Posterior cingulate gyrus (tissue), 11 donors: ENCODE measurements at regions not wholly inside any gene's neighbourhood (a gene's known extent, or its start where the extent isn't known, plus 50 kb on each side); places are given as distances from the start of the nearest gene placed in this dataset.
A peak's percentile ranks its signal among the peaks of the same experiment; 100 is the strongest.
"Not testable (repeated sequence)": the region's sequence is repeated elsewhere in the genome, so short reads cannot be mapped to it uniquely, and the experiment has no call there.

Source experiments
- DNase-seq, 10 donors: peaks; one replicate each; pipeline versions ENCODE4 v3.0.0 to v3.0.0-alpha.2; 2020 to 2021; ENCODE audit warnings: mixed read lengths in 3 of 10
- intact Hi-C: fragments of 100-400 bp; cut with DNase I; formaldehyde crosslinking; loops from one replicate; pipeline ENCODE4 v1.15.1; 2023

DNA sequence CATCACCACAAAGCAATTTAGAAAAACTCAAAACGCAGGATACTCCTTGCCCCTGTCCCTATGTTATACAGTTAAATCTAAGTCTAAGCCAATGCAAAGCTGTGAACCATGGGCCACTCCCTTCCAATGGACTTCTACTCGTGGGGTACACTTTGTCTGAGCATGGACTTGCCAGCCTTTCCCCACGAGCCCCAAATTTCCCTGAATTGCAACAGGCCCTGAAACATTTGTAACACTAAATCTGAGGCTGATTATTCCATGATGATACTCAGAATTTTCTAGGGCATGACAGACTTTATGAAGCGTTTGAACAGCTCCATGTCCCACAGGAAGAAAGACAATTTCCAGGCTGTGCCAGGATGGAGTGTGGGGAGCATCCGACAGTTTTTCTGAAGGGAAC, 189.6 kb downstream of the TXNL1 start:
- intact Hi-C loops: no loop called here

DNA sequence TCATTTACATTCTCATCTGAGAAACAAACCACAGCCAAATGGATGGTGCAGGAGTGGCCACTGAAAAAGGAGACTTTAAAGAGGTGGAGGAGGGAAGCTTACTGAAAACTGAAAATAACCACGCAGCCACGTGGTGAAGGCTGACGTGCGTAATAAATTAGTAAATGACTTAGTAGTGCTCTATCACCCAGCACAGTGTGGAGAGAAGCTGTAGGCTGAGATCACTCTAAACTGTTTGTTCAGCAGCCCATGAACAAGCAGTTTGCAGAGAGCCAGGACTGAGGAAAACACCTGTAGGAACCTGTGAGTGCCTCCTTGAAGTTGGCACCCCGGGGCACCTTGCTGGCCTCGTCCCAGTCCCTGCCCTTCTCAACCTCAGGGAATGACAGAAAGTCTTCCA, 193.0 kb downstream of the TXNL1 start:
- DNase-seq: no peak
- intact Hi-C loops: no loop called here

More for the DNA sequence above, 189.6 kb downstream of the TXNL1 start:
- DNase-seq: no peak

DNA sequence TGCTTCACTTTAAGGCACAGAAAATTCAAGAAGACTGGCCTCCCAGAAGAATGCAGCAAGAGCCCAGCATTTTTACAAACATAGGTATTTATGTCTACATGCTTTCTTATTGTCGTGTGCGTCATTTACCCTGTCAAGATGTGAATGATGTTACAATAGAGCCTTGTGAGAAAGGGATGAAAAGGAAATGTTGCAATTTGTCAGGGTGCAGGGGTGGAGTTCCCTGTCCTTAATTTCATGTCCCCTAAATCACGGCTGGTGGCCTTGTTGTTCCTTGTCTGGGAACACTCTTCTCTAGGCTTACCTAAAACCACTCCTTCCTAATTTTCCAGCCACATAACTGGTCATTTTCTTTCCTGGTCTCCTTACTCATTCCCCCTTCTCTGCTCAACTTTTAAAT, 194.2 kb downstream of the TXNL1 start:
- intact Hi-C loops: no loop called here
- no peak for DNase-seq

DNA sequence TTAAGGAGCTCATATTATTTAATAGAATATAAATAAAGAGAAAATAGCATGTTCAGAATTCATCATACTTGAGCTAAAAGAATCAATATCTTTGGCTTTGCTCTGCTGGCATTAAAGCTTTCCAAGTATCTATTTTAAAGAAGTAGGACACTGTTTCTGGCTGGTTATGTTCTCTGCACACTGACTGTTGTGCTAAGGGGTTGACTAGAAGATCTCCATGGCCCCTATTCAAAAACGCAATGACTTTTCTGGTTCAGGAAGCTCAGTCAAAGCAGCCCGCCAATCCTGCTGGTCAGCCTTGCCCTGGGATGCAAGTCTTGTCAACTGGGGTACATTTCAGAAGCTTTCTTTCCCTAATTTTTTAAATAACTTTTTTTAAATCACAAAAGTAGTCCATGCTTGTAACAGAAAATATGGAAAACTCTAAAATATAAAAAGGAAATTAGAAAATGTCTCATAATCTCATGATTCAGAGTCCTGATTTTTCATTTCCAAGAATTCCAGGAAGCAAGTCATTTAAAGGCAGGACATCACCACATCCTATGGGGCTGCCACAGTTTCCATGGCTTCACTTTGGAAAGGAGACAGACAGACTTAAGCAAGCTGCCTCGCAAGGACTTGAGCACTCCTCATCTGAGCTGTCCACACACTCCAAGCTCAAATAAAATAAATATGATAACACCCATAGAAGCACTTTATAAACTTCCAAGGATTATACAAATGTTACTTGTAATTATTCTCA, 195.1 kb downstream of the TXNL1 start:
- DNase-seq: no peak
- intact Hi-C loops: no loop called here

DNA sequence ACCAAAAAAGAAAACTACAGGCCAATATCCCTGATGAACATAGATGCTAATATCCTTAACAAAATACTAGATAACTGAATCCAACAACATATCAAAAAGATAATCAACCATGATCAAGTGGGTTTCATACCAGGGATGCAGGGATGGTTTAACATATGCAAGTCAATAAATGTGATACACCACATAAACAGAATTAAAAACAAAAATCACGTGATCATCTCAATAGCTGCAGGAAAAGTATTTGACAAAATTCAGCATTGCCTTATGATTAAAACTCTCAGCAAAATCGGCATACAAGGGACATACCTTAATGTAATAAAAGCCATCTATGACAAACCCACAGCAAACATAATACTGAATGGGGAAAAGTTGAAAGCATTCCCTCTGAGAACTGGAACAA, 199.9 kb downstream of the TXNL1 start:
- DNase-seq, intact Hi-C loops: not testable (repeated sequence)

DNA sequence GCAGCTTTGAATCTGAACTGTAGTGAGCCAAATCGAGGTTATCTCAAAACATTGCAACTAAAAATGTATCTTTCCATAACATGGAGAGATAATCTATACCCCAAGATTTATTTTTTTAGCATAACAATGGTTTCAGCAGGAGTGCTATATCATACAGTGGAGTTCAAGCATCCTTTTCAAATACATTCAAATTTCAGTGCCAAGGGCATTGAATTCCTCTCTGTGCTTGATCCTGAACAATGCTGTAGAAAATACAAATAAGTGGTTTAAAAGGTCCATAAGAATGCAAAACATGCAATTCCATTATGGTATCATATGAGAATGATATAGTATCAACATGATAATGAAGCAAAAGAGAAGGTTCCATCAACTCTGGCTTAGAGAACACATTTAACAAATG, 201.7 kb downstream of the TXNL1 start:
- DNase-seq: no peak
- intact Hi-C loops: no loop called here

DNA sequence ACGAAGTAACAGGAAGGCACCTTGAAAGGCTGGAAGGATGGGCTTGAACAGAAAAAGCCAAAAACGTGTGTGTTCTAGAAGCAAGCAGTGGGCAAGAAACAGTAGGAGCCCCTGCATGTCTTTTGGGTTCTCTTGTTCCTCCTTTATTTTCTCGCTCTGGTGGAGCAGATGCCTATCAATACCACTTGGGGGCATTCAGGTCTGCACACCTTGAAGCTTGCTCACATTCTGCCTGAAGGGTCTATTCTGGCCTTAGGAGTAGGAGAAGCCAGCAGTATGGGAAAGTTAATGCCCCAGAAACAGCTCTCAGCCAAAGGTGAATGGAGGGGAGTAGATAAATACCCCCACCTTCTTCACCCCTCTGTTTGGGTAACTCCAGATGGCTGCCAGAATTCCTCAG, 204.5 kb downstream of the TXNL1 start:
- DNase-seq: no peak
- intact Hi-C loops: no loop called here

DNA sequence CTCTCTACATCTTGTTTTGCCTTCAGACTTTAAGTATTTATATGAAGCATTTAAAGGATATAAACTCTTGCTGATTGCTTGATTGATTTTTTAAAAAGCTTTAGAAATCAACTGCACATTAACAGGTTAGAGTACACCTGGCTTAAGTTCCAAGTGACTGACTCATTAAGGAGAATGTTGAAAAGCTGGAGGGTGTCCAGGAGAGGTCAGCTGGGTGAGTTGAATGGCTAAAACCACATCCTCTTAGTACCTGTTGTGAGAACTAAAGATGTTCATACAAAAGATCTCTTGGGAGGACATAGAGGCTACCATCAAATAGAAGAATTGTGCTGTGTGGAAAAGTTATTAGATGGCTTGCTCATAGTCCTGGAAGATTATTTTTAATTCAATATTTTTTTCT, 206.8 kb downstream of the TXNL1 start:
- intact Hi-C loops: no loop called here
- no peak for DNase-seq

DNA sequence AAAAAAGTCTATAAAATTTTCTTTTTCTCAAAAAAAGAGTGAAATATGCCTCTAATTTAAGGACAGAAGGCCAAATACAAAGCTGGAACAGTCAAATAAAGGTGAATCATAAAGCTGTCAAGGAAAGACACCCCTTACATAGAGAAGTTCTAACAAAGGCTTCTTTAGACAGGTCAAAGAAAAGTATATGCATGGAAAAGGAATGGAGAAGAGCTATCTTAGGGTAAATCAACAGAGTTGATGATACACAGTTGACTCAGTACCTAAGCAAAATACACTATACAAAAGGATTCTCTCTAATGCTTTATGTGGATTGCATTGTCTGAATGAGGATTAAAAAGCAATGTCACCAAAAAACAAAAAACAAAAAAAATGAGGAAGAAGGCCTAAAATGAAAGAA, 214.8 kb downstream of the TXNL1 start:
- intact Hi-C loops: no loop called here
- no peak for DNase-seq

DNA sequence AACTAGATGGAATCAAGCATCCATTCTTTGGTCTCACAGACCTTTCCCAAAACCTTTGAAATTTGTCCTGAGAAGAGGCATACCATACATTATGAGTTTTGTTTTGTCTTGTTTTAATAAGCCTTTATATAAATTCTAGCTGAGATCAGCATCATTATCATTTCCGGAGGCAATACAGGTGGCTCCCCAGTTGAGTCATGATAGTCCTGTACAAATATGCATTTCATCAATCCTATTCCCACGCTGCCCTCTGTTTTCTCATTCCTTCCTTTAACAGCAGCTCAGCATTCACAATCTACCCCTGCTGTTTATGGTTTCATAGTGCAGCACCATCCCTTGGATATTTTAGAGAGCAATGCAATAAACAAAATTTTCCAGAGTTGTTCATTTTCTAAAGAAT, 216.7 kb downstream of the TXNL1 start:
- no peak for DNase-seq
- intact Hi-C loops: no loop called here

DNA sequence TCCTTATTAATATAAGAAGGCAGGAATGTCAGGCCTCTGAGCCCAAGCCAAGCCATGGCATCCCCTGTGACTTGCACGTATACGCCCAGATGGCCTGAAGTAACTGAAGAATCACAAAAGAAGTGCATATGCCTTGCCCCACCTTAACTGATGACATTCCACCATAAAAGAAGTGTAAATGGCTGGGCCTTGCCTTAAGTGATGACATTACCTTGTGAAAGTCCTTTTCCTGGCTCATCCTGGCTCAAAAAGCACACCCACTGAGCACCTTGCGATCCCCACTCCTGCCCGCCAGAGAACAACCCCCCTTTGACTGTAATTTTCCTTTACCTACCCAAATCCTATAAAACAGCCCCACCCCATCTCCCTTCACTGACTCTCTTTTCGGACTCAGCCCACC, 217.5 kb downstream of the TXNL1 start:
- DNase-seq, intact Hi-C loops: not testable (repeated sequence)

DNA sequence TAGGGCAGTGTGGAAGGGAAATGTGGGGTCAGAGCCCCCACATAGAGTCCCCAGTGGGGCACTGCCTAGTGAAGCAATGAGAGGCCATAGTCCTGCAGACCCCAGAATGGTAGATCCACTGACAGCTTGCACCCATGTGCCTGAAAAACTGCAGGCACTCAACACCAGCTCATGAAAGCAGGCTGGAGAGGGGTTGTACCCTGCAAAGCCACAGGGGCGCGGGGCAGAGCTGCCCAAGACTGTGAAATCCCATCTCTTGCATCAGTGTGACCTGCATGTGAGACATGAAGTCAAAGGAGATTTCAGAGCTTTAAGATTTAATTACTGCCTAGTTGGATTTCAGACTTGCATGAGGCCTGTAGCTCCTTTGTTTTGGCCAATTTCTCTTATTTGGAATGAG, 224.0 kb downstream of the TXNL1 start:
- peak in 1 of 10 donors; percentile 44 for DNase-seq
- intact Hi-C loops: no loop called here

DNA sequence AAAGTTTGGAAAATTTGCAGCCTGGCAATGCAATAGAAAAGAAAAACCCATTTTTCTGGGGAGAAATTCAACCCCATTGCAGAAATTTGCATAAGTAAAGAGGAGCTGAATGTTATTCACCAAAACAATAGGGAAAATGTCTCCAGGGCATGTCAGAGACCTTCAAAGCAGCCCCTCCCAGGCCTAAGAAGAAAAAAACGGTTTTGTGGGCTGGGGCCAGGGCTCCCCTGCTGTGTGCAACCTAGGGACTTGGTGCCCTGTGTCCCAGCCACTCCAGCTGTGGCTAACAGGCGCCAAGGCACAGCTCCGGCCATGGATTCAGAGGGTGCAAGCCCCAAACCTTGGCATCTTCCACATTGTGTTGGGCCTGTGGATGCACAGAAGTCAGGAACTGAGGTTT, 224.5 kb downstream of the TXNL1 start:
- intact Hi-C loops: no loop called here
- no peak for DNase-seq

DNA sequence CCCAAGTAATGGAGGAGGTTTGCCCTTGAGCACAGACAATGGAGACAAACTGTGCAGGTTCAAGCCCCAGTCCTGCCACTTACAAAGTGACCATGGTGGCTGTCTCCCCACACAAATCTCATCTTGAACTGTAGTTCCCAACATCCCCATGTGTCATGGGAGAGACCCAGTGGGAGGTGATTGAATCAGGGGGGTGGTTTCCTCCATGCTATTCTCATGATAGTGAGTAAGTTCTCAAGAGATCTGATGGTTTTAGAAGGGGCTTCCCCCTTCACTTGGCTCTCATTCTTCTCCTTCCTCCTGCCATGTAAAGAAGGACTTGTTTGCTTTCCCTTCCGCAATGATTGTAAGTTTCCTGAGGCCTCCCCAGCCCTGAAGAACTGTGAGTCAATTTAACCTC, 225.4 kb downstream of the TXNL1 start:
- intact Hi-C loops: no loop called here
- no peak for DNase-seq

DNA sequence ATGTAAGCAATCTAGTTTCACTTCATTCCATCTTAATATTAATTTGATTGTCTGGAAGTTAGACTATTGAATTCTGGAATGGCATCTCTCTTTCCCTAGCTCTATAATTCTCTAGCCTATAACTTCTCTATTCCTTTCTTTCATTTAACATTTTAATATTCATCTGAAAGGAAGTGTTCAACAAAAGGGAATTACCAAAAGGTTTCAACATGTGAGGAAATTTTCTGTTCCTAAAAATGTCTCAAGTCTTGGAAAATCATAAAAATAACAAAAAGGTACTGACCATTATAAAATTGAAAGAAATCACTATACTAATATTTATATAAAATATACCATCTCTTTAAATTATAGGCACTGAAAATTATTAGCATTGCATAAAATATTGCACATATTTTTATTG, 228.7 kb downstream of the TXNL1 start:
- DNase-seq: no peak
- intact Hi-C loops: no loop called here

DNA sequence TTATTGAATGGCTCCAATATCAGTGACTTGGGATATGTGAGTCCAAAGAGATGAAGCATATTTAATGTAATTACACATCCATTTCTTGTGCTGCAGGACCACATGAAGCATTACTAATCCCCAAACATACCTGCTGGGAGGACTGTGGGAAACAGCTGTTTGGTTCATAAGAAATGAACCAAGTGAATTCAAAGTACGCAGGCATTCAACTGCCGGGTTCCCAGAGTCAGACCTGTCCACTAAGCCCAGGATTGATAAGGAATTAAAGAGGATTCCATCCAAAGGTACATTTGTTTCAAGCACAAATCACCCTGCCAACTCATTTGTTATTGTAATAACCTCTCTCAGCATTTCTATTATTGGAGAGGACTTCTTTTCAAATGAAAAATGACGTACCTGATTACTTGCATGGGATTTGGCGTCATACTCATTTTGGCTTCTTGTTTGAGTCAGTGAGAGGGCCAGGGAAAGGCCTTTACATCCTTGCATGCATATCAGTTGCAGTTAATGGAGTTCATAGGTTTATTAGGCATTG, 230.7 kb downstream of the TXNL1 start:
- intact Hi-C loops: no loop called here
- DNase-seq: no peak

DNA sequence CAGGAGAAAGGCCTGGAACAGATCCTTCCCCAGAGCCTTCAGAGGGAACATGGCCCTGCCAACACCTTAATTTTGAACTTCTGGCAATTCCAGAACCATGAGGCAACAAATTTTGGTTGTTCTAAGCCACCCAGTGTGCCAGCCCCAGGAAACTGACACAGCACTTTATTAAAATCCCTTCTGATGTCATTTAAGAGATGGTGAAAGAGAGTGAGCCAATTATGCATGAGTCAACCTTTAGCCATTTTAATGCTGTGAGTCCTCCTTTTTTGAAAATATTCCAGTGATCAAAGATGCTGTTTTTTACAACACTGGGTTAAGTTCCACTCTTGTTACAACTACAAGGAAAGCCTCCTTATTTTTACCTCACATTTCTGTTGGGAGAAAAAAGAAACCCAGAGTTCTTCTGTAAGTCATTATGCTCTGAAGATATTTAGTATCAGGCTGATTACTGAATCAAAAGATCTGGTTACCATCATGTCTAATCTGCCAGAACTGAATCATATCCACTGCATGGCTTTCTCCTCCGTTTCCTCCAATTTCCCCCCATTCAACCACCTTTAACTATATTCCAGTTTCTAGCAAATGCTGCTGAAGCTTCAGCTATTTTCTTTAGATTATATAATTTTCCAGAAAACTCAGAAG, 235.4 kb downstream of the TXNL1 start:
- no peak for DNase-seq
- intact Hi-C loops: no loop called here

DNA sequence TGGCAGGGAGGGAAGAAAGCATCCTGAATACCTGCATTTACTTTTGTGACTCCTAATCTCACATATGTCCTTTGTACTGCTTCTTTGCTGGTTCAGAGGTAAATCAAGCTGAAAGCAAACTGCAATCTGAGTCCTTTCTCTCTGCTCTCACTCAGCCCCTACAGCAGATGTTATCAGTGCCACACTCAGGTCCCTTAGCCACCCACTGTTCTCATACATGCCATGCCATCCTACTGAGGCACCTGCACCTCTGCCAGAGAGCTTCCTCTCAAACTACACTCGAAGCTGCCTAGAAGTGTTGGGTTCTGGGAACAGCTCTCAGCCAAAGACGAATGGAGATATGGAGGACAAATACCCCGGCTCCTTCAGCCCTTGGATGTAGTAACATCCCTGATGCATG, 244.5 kb downstream of the TXNL1 start:
- no peak for DNase-seq
- intact Hi-C loops: loop anchor here (5.0 kb wide), 1 partner anchor 607 kb away; no protein-coding TSS in a partner anchor

DNA sequence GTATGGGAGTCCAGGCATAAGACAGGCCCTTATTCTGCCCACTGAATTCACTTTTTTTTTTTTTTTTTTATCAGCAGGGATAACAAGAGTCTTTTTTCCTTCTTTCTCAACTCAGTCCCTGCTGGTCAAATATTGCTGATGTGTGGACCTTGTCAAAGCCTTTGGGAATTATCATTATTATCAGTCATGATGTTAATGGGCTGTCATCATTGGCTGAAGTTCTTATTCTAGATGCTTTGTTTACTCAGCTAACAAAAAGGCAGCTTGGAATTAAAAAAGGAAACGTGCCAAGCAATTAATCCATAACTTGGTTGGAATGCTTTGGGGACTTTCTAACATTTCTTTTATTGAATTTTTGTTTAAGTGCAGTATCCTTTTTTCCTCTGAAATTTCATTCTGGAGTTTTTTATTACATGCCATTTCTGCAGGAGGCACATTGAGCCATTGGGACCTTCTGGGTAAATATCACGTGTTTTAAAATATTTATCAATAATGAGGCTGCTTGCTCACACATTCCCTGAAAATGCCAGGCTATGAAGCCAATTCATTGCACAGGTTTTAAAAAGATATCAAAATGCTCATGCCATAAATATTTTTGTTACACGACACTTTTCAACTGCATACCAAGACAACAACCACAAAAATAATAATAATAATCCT, 246.3 kb downstream of the TXNL1 start:
- no peak for DNase-seq
- intact Hi-C loops: loop anchor here (5.0 kb wide), 1 partner anchor 605 kb away; no protein-coding TSS in a partner anchor

DNA sequence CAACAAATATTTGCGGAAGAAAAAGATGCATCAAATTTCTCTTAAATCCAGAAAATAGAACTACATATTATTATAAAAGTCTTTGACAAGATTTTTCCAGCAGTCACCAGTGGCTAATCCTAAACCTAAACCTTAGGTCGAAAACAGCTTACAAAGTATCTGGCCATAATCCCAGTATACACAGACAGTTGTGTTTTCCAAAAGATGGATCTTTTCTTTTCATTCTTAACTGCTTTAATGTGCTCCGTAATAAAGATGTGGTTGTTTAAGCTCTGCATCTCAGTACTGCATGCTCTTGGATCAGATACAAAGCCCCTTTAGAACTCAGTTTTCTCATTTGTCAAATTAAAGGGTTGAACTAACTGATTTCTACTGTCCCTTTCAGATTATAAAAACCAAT, 247.8 kb downstream of the TXNL1 start:
- no peak for DNase-seq

DNA sequence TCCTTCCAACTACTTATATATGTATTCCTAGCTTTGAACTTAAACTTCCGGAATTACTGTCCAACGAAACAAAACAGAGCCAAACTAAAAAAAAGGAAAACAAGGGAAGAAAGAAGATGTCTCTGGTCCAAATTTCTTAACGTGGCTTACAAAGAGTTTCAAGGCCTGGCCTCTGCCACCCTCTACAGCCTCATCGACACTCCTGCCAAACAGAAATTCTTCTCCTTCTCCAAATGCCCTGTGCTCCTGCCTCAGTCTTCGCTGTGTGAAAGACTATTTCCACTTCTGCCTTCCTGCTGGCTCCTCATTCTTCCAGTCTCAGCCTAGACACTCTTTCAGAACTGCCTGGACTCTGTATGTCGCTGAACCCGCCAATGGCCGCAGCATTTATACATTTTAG, 249.2 kb downstream of the TXNL1 start:
- intact Hi-C loops: loop anchor here (10.0 kb wide), 1 partner anchor 344 kb away; no protein-coding TSS in a partner anchor
- DNase-seq: peak in 1 of 10 donors; percentile 10

More for the DNA sequence above, 247.8 kb downstream of the TXNL1 start:
- intact Hi-C loops: loop anchor here (5.0 kb wide), 1 partner anchor 603 kb away; no protein-coding TSS in a partner anchor
